Naive thymus-derived CD8-positive, alpha-beta T cell (primary cell): ENCODE measurements at regions not wholly inside any gene's neighbourhood (a gene's known extent, or its start where the extent isn't known, plus 50 kb on each side); places are given as distances from the start of the nearest gene placed in this dataset.

Experiments
- ATAC-seq, 2 donors: fragments of 150-1000 bp; cut with Tn5 transposase in 1 of 2; sonication (Bioruptor Pico), chemical (Tn5 transposase) in 1 of 2; 1 replicate in 1 of 2; 2 replicates in 1 of 2; pipeline ENCODE4 v1.10.0; 2021; ENCODE audit warnings: mild to moderate bottlenecking in 2 of 2, moderate library complexity in 2 of 2
- POLR2A ChIA-PET: fragments of 350-600 bp; sonication (Branson Sonifier 250); formaldehyde crosslinking; loops from one replicate; lab custom pipeline; 2021; ENCODE audit warnings: antibody characterized with exemption; lab: Charles Lee
- DNase-seq, 10 donors: peaks; one replicate each; pipeline versions ENCODE4 v3.0.0 to v3.0.0-alpha.2; 2020 to 2022
- H3K27ac Mint-ChIP-seq, 10 donors: one replicate each; pipeline ENCODE4 v1.8.0; 2020 to 2022; ENCODE audit warnings: mild to moderate bottlenecking in 10 of 10, mixed read lengths in 10 of 10, moderate library complexity in 4 of 10, inconsistent platforms in 1 of 10
- H3K27me3 Mint-ChIP-seq, 5 donors: one replicate each; pipeline ENCODE4 v1.8.0; 2021 to 2022; ENCODE audit warnings: mixed read lengths in 5 of 5
- H3K36me3 Mint-ChIP-seq, 3 donors: one replicate each; pipeline ENCODE4 v1.8.0; 2020 to 2022; ENCODE audit warnings: mixed read lengths in 3 of 3, mild to moderate bottlenecking in 2 of 3, inconsistent platforms in 1 of 3
- H3K4me1 Mint-ChIP-seq, 4 donors: one replicate each; pipeline ENCODE4 v1.8.0; 2021 to 2022; ENCODE audit warnings: mixed read lengths in 4 of 4
- H3K4me3 Mint-ChIP-seq, 10 donors: one replicate each; pipeline ENCODE4 v1.8.0; 2020 to 2022; ENCODE audit warnings: mild to moderate bottlenecking in 10 of 10, mixed read lengths in 10 of 10, moderate library complexity in 6 of 10, inconsistent platforms in 1 of 10
- H3K9me3 Mint-ChIP-seq, 9 donors: one replicate each; pipeline ENCODE4 v1.8.0; 2020 to 2022; ENCODE audit warnings: mixed read lengths in 9 of 9, mild to moderate bottlenecking in 3 of 9, inconsistent platforms in 1 of 9, moderate library complexity in 1 of 9

DNA sequence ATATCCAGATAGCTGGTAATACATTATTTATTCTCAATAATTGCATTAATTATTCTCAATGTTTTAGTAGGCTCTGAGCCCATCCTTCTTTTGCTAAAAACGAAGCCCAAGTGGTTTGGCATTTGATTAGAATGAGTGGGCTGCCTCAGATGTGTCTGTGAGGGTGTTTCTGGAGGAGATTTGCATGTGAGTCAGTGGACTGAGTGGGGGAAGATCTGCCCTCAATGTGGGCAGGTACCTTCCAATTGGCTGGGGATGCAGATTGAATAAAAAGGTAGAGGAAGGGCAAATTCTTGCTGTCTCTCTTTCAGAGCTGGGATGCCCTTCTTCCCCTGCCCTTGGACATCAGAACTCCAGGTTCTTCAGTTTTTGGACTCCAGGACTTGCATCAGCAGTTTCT lies 290.6 kb upstream of the SMIM30 start:
- Mint-ChIP-seq H3K4me1 (no peaks in the 10 kb centered on the region), H3K4me3 (no peak overlapping the region), H3K36me3 (no peaks in the 10 kb centered on the region), H3K27ac (no peak overlapping the region), H3K27me3 (peaks cover 1 to 13% (median 5%) of the 10 kb centered on the region in 5 donors), H3K9me3 (no peaks in the 10 kb centered on the region)
- DNase-seq (no peak), ATAC-seq (no peak)
- POLR2A ChIA-PET = no interaction called here

GRCh38 chr7:113405296-113406056 lies 287.1 kb upstream of the SMIM30 start:
- Mint-ChIP-seq H3K36me3 (no peaks in the 10 kb centered on the region), H3K4me3 (no peak overlapping the region), H3K27ac (no peak overlapping the region), H3K9me3 (no peaks in the 10 kb centered on the region), H3K4me1 (no peaks in the 10 kb centered on the region), H3K27me3 (peaks cover 8 to 26% (median 10%) of the 10 kb centered on the region in 5 donors)
- no peak for ATAC-seq
- POLR2A ChIA-PET = no interaction called here
- DNase-seq = no peak

GRCh38 chr7:113404245-113404644 lies 285.9 kb upstream of the SMIM30 start:
- DNase-seq = no peak
- H3K4me3 Mint-ChIP-seq = no peak overlapping the region
- H3K36me3 Mint-ChIP-seq = no peaks in the 10 kb centered on the region
- no peak for ATAC-seq
- peaks cover 8 to 26% (median 10%) of the 10 kb centered on the region in 5 donors for H3K27me3 Mint-ChIP-seq
- POLR2A ChIA-PET = no interaction called here
- H3K4me1 Mint-ChIP-seq = no peaks in the 10 kb centered on the region
- no peaks in the 10 kb centered on the region for H3K9me3 Mint-ChIP-seq
- no peak overlapping the region for H3K27ac Mint-ChIP-seq

DNA sequence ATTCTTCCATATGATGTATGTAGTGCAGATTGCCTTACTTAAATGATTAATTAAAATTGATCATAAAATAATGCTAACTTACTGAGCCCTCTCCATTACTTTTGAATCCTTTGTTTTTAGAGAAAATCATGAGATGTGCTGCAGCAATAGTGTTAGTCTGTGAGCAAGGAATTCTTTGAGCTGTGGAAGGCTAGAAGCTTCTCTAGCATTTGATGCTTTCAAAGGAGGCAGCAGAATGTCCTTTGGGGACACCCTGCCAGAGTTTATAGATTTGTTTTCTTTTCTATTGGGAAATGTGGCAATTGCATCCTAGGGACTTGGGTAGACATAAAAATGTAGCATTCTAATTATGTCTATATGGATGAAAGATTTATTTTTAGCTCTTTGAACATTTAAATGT lies 284.1 kb upstream of the SMIM30 start:
- POLR2A ChIA-PET = no interaction called here
- ATAC-seq = no peak

DNA sequence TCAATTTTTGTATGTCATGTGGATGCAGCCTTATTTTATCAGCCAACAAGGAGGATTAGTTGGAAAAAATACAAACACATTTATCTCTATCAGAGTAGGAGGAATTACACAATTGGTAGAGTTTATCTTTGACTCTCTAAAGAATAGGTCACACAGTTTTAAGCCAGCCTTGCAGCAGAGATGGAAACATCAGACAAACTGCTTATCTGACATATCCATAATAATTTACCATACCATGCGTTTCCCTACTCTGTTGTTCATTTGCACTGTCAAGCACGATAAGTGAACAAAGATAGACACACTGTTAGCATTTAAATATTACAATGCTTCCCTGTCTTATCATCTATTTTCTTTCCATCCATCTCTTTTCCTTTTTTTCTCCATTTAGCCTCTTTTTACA lies 283.7 kb upstream of the SMIM30 start:
- no peak overlapping the region for H3K4me3 Mint-ChIP-seq
- DNase-seq (no peak), ATAC-seq (no peak)
- no peaks in the 10 kb centered on the region for H3K9me3 Mint-ChIP-seq
- H3K36me3 Mint-ChIP-seq = no peaks in the 10 kb centered on the region
- no peak overlapping the region for H3K27ac Mint-ChIP-seq
- peaks cover 8 to 34% (median 10%) of the 10 kb centered on the region in 5 donors for H3K27me3 Mint-ChIP-seq
- H3K4me1 Mint-ChIP-seq = no peaks in the 10 kb centered on the region
- POLR2A ChIA-PET = no interaction called here

More for the DNA sequence above, 284.1 kb upstream of the SMIM30 start:
- no peaks in the 10 kb centered on the region for H3K9me3 Mint-ChIP-seq
- no peaks in the 10 kb centered on the region for H3K36me3 Mint-ChIP-seq
- peaks cover 8 to 34% (median 10%) of the 10 kb centered on the region in 5 donors for H3K27me3 Mint-ChIP-seq
- H3K4me1 Mint-ChIP-seq = no peaks in the 10 kb centered on the region
- DNase-seq = no peak
- no peak overlapping the region for H3K27ac Mint-ChIP-seq
- no peak overlapping the region for H3K4me3 Mint-ChIP-seq

DNA sequence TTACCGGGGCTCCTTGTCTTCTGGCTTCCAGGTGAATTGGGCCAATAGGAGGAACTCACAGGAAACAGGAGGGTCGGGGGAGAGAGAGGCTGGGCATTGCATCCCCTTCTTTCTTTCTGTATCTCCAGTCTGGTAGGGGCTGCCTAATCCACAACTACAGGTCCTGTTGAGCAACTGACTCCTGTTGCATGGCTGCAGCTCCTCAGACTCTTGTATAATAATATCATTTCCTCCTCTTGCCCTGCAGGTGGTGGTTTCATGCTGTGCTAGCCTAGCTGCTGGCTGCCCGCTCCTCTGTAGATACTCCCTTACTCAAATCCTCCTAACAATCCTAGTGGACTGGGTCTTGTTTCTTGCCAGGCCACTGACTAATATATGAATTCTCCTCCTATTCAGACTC lies 276.5 kb upstream of the SMIM30 start:
- ATAC-seq (peak in 1 of 2 donors; percentile 14), DNase-seq (no peak)
- POLR2A ChIA-PET = no interaction called here
- no peak overlapping the region for H3K27ac Mint-ChIP-seq
- no peaks in the 10 kb centered on the region for H3K4me1 Mint-ChIP-seq
- no peak overlapping the region for H3K4me3 Mint-ChIP-seq
- H3K9me3 Mint-ChIP-seq = peaks cover 0 to 5% (median 0%) of the 10 kb centered on the region in 9 donors
- peaks cover 0 to 10% (median 3%) of the 10 kb centered on the region in 5 donors for H3K27me3 Mint-ChIP-seq
- H3K36me3 Mint-ChIP-seq = peaks cover 0 to under 1% (median 0%) of the 10 kb centered on the region in 3 donors

DNA sequence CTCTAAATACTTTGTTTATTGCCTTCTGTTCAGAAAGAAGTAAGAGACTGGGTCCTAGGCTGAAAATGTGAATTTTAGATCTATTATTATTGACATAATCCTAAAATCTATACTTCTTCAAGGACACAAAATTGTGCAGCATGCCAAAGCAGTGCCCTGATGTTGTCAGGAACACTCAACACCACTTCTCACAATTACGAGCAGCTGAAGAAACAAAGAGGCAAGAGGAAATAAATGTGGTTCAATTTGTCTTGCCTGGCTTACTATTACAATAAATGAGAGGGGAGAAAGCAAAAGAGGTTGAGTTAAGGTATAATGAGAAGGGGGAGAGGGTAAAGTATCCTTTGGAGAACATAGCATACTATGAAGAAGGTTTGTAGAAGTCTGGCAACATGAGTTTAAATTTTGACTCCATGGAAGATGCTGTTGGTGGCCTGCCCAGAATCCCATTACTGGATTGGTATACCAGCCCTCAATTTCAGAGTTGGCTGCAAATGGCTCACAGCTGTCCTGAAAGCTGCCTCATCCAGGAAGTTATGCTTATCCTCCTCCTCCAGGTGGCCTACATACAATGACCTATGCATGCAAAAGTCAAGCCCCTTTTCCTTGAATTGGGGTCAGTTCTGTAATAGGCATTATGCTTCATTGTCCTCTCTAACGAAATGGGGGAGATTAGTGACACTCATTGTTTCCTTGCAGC lies 274.6 kb upstream of the SMIM30 start:
- H3K27me3 Mint-ChIP-seq = peaks cover 0 to 14% (median 6%) of the 10 kb centered on the region in 5 donors
- POLR2A ChIA-PET = no interaction called here

DNA sequence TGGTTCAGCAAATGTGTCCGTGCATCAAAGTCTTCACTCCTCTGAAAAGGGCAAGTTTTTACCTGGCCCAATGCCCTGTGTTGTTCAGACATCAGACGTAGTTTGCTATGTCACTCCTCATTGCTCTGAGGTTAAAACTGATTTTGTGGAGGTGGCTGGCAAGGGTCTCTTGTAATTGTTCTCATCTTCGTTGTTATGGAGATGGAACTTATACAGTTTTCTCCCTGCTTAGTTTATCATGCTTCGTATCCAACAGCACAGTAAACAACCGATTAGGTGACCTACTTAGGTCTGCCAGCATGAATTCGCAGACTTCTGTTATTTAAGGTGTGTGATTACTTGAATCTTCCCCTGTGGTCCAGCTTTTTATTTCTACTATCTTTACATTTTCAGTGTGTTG lies 274.1 kb upstream of the SMIM30 start:
- POLR2A ChIA-PET = no interaction called here
- peaks cover 0 to 14% (median 6%) of the 10 kb centered on the region in 5 donors for H3K27me3 Mint-ChIP-seq
- no peaks in the 10 kb centered on the region for H3K4me1 Mint-ChIP-seq

More for the DNA sequence above, 274.6 kb upstream of the SMIM30 start:
- Mint-ChIP-seq H3K9me3 (peaks cover 0 to 15% (median 0%) of the 10 kb centered on the region in 9 donors), H3K36me3 (peaks cover 0 to 7% (median 0%) of the 10 kb centered on the region in 3 donors), H3K4me1 (no peaks in the 10 kb centered on the region), H3K27ac (no peak overlapping the region), H3K4me3 (no peak overlapping the region)
- ATAC-seq (no peak), DNase-seq (no peak)

GRCh38 chr7:113389112-113389646 lies 270.8 kb upstream of the SMIM30 start:
- Mint-ChIP-seq H3K27ac (no peak overlapping the region), H3K9me3 (peaks cover 0 to 19% (median 0%) of the 10 kb centered on the region in 9 donors), H3K4me1 (no peaks in the 10 kb centered on the region), H3K36me3 (peaks cover 0 to 7% (median 0%) of the 10 kb centered on the region in 3 donors), H3K4me3 (no peak overlapping the region), H3K27me3 (peaks cover 0 to 14% (median 6%) of the 10 kb centered on the region in 5 donors)
- DNase-seq (no peak), ATAC-seq (no peak)
- POLR2A ChIA-PET = no interaction called here

More for the DNA sequence above, 274.1 kb upstream of the SMIM30 start:
- H3K27ac Mint-ChIP-seq = no peak overlapping the region
- H3K9me3 Mint-ChIP-seq = peaks cover 0 to 15% (median 0%) of the 10 kb centered on the region in 9 donors
- no peak overlapping the region for H3K4me3 Mint-ChIP-seq
- DNase-seq (no peak), ATAC-seq (no peak)
- H3K36me3 Mint-ChIP-seq = peaks cover 0 to 7% (median 0%) of the 10 kb centered on the region in 3 donors

DNA sequence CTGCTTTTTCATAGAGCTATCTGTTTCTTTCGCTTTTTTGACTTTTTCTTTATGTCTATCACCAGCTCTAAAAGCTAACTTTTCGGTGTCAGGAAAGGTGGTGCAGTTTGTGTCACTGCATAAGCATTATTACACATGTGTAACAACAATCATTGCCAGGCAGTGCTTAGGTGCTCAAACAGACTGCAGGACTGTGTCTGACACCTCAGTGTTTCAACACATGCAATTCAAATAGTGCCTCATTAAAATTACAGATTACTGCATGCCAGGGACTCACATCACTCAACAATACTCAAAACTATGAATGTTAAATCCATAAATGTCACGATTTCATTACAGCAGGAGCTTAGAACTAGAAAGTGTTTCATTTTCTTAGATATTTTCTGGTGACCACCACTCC lies 265.3 kb upstream of the SMIM30 start:
- Mint-ChIP-seq H3K9me3 (peaks cover 0 to 5% (median 0%) of the 10 kb centered on the region in 9 donors), H3K36me3 (no peaks in the 10 kb centered on the region), H3K27me3 (peaks cover 0 to under 1% (median 0%) of the 10 kb centered on the region in 5 donors), H3K4me1 (no peaks in the 10 kb centered on the region), H3K27ac (no peak overlapping the region), H3K4me3 (no peak overlapping the region)
- no peak for ATAC-seq
- DNase-seq = no peak
- POLR2A ChIA-PET = no interaction called here

- H3K4me3 Mint-ChIP-seq = no peak overlapping the region
- no peaks in the 10 kb centered on the region for H3K36me3 Mint-ChIP-seq
- no peak for ATAC-seq
- H3K27me3 Mint-ChIP-seq = peaks cover 0 to 3% (median 0%) of the 10 kb centered on the region in 5 donors
- H3K27ac Mint-ChIP-seq = no peak overlapping the region
- no peak for DNase-seq
- peaks cover 0 to 4% (median 0%) of the 10 kb centered on the region in 9 donors for H3K9me3 Mint-ChIP-seq
- H3K4me1 Mint-ChIP-seq = no peaks in the 10 kb centered on the region
- POLR2A ChIA-PET = no interaction called here
Measured at GRCh38 chr7:113379746-113380145, 261.4 kb upstream of the SMIM30 start.

- peaks cover 0 to 12% (median 1%) of the 10 kb centered on the region in 5 donors for H3K27me3 Mint-ChIP-seq
- H3K4me1 Mint-ChIP-seq = no peaks in the 10 kb centered on the region
- peak overlapping the region in 1 of 10 donors; percentile 45 for H3K27ac Mint-ChIP-seq
- ATAC-seq = no peak
- DNase-seq = no peak
- no peak overlapping the region for H3K4me3 Mint-ChIP-seq
- POLR2A ChIA-PET = no interaction called here
- peaks cover 0 to 1% (median 0%) of the 10 kb centered on the region in 9 donors for H3K9me3 Mint-ChIP-seq
- no peaks in the 10 kb centered on the region for H3K36me3 Mint-ChIP-seq
Measured at GRCh38 chr7:113374955-113375354, 256.6 kb upstream of the SMIM30 start.

DNA sequence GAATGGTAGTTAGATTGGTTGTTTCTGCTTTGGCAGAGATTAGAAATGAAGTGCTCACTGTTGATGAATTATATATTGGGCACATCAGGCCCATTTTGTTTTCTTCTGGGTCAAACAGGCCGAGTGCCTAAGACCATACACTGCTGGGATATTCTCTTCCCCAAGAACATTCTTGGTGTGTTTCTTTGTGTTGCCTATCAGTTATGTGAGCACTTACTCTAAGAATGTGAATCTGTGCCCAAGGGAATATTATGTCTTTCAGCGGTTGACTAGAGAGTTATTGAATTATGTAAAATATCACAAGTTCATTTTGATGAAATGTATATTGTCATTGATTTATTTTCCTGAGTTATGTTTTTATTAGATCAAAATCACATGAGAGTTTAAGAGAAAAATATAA lies 255.5 kb upstream of the SMIM30 start:
- POLR2A ChIA-PET = no interaction called here
- H3K4me3 Mint-ChIP-seq = no peak overlapping the region

More for the DNA sequence above, 255.5 kb upstream of the SMIM30 start:
- no peak for DNase-seq
- H3K27ac Mint-ChIP-seq = no peak overlapping the region
- ATAC-seq = no peak
- peaks cover 0 to 12% (median 1%) of the 10 kb centered on the region in 5 donors for H3K27me3 Mint-ChIP-seq
- no peaks in the 10 kb centered on the region for H3K4me1 Mint-ChIP-seq
- peaks cover 0 to 1% (median 0%) of the 10 kb centered on the region in 9 donors for H3K9me3 Mint-ChIP-seq
- no peaks in the 10 kb centered on the region for H3K36me3 Mint-ChIP-seq
